HG03025 (cell line): ENCODE measurements at regions not wholly inside any gene's neighbourhood (a gene's known extent, or its start where the extent isn't known, plus 50 kb on each side); places are given as distances from the start of the nearest gene placed in this dataset.

Source experiments
- ATAC-seq: cut with Tn5 transposase; IDR thresholded peaks from one replicate; pipeline ENCODE4 v1.9.1; 2021; ENCODE audit warnings: mild to moderate bottlenecking, moderate library complexity; ENCODE audit not compliant: unreplicated experiment, low FRiP score

- no peak for ATAC-seq
These were observed 817.8 kb downstream of the TUSC7 start for GRCh38 chr3:117527346-117527745.

DNA sequence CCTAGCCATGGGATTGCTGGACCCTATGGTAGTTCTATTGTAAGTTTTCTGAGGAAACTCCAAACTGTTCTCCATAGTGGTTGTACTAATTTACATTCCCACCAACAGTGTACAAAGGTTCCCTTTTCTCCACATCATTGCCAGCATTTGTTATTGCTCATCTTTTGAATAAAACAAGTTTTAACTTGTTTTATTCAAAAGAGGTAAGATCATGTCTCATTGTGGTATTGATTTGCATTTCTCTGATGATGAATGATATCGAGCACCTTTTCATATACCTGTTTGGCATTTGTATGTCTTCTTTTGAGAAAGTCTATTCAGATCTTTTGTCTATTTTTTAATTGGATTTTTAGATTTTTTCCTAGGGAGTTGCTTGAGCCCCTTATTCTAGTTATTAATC, 819.1 kb downstream of the TUSC7 start:
- no peak for ATAC-seq

- no peak for ATAC-seq
These were observed 821.6 kb downstream of the TUSC7 start for GRCh38 chr3:117531078-117531767.

GRCh38 chr3:117532268-117532667, 822.7 kb downstream of the TUSC7 start:
- ATAC-seq, result no peak

DNA sequence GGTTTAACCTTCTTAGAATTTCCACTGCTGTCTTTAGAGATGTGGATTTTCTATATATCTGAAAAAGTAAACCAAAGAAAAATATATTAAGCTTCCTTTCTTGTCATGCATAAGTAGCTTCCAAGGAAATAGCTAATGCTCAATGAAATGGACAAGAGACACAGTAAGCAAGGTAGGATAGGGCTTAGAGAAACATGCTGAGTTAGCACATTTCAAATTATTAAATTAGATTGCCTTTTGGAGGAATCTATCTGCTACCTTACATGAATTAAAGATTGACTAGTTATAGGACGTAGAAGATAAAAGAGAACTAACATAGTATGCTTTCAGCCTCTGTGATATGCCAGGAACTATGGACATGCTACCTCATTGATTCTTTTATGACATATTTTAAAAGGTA, 824.6 kb downstream of the TUSC7 start:
- no peak for ATAC-seq

- ATAC-seq, result no peak
These were observed 826.4 kb downstream of the TUSC7 start for GRCh38 chr3:117536006-117536405.

DNA sequence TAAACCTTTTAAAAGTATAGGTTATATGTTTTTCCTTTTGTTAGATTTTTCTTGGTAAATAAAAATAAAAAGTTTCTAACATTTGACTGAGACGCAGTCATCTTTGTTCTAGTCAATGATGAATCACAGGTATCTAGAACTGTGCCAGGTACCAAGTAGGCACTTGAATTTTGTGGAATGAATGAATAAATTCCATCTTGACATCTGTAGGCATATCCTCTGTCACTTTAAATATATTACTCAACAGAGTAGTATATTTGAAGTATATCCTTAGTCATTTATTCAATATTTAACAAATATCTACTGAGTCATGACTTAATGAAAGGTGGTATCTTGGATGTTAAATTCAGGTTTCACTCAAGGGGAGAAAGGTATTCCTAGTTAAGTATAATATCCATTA, 828.4 kb downstream of the TUSC7 start:
- no peak for ATAC-seq

GRCh38 chr3:117539729-117540128, 830.1 kb downstream of the TUSC7 start:
- ATAC-seq, result no peak

GRCh38 chr3:117540597-117540996, 831.0 kb downstream of the TUSC7 start:
- ATAC-seq, result no peak

DNA sequence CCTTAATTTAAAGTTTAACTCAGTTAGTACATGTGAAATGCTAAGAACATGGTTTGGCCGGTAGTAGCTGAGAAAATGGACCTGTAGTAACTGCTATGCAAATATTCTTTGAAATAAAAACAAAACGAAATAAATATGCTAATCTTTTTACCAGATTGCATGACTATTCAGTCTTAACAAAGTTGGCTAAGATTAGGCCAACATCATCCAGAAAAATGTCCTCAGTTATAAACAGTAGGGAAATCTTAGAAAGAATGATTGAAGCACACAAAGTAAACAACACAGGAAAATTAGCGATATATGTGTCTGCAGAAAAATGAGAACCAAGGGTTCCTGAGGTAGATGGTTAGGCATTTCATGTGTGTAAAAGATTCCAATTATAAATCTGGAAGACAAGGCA, 832.1 kb downstream of the TUSC7 start:
- no peak for ATAC-seq

DNA sequence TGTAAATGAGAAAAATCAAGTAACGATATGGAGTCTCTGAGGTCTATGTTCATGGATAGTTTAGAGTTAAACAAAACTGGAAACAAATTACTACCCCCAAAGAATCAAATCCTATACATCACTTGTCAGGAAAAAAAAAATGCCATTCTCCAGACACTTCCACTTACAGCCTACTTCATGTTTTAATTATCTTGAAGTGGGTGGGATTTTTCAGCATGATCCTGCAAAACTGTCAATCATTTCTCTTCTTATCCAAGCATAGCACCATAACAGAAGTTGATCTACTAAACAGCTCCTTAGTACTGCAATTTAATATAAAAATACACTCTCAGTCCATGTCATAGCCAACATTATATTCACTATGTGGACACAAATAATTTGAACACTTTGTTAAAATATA, 833.9 kb downstream of the TUSC7 start:
- no peak for ATAC-seq

GRCh38 chr3:117545484-117545883, 835.9 kb downstream of the TUSC7 start:
- ATAC-seq, result no peak

DNA sequence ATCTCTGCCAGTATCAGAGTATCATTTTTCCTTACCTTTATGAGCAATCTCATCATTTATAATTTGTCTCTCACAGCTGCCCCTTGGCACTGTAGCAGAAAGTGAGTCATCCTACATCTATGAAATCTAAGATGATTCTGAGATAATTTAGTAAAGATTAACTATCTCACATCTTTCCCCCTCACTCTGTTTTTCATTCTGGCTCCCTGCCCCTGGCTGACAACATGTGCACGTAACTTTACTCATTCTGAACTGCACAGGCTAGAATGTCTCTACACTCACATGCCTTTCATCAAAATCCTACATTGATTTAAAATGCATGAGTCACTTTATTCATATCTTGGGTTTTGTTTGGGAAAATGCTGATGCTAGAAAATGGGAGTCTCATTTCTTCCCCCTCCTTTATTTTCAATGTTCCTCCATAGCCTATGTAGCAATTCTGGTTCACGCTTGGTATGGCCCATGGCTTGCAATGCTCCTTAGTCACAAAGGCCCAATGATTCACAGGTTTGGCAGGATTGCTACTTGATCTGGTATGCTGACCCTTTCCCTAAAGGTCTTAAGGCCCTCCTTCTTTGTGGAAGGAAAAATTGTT, 838.5 kb downstream of the TUSC7 start:
- ATAC-seq, result no peak

DNA sequence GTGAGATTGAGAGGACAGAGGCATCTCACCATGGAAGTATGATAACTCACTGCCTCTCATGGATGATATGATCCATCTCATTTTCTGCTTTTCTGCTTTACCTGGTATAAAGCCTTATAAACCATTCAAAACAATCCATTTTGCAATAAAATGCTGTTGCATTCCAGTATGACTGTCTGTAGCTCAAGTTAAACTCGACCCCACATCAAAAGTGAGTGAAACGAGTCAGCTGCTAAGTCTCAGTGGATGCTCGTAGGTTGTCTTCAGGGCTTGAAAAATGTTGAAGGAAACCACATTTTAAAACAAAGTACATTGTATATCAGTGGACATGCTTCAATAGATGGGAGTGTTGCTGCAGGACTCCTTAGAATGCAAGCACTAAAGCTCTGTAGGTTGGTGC, 839.0 kb downstream of the TUSC7 start:
- no peak for ATAC-seq

DNA sequence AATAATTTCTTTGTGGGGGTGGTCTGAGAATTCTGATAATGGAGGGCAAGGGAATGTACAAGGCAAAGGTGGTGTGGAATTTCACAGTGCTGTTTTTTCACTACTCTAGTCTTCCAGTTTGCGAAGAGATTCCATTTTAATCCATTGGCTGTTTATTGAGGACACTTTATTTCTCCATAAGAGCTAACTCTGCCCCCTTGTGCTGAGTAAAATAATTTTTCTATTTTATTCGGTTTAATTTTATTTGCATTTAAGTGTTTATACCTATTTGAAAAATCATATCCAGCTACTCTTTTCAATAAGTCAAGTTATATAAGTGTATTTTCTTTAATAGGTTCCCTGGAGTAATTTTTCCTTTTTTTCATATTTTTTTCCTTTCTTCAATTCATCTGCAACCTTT, 840.1 kb downstream of the TUSC7 start:
- no peak for ATAC-seq

DNA sequence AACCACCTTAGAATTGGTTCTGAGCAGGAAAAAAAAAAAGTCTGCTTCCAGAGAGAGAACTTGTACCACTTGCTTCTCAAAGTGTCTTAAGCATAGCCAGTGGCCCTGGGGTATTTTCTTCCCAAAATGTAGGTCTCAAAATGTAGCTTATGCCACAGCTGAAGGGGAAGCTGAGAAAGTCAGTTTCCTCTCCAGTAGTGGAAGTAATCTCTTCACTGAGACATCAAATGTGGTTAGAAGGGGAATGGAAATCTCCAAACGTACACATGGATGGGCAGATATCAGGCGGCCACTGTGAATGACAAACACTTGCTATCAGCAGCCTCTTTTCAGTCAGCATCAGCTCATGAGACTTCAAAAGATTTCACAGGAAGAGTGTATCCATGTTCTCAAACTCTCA, 841.2 kb downstream of the TUSC7 start:
- no peak for ATAC-seq

DNA sequence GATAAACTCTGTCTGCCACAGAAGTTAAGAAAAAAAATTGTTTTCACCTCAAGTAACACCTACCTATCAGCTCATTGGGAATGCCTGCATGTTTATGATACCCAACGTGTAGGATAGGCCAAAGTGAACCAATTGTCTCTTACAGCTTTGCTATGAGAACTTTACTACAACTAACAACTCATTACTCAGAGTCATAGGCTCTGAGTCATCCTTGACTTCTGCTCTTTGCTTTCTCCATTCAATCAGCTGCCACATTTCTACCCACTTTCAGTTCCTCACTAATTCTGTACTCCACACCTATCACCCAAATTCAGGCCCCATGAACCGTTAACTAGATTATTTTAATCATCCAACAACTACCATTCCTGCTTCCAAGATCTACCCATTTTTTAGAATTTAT, 843.9 kb downstream of the TUSC7 start:
- peak; percentile 80 for ATAC-seq

DNA sequence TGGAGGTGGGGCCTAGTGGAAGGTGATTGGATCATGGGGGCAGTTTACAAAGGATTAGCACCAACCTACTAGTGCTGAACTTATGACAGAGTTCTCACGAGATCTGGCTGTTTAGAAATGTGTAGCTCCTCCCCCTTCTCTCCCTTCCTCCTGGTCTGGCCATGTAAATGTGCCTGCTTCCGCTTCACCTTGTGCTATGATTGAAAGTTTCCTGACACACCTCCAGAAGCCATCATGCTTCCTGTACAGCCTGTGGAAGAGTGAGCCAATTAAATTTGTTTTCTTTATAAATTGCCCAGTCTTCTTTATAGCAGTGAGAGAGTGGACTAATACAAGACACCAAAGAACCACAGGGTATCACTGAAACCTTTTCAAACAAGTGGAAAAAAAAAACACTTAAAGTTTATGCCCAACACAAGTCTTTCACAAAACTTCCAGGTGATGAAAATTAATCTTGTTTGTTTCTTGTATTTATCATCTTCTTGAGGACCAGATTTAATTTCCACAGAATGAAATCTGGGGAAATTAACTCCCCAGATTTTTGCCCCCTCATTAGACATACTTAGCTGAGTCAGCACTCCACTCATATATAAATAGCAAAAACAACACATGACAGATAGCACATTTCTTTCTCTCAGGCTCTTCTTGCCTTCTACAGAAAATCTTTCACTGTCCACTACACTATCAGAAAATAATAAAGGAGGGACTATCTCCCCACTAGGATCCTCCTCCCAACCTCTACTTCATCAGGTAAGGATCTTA, 847.2 kb downstream of the TUSC7 start:
- ATAC-seq, result no peak

GRCh38 chr3:117557464-117558090, 848.0 kb downstream of the TUSC7 start:
- ATAC-seq, result no peak

DNA sequence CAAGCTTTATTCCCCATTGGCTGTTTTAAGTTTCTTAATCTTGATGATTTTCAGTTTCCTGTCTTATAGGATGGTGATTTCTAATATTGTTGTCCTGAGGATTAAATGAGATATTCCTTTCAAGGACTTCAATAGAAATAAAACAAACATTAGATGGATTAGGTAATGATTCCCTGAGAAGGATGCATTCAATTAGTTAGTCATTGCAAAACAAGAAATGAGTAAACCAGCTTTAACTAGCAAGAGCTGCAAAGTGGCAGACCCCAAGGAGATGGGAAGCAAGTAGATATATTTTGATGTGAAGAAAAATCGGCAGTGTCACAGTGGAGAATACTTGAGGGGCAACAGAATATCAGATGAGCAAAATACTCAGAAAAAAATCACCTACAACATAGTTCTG, 849.1 kb downstream of the TUSC7 start:
- ATAC-seq, result no peak

DNA sequence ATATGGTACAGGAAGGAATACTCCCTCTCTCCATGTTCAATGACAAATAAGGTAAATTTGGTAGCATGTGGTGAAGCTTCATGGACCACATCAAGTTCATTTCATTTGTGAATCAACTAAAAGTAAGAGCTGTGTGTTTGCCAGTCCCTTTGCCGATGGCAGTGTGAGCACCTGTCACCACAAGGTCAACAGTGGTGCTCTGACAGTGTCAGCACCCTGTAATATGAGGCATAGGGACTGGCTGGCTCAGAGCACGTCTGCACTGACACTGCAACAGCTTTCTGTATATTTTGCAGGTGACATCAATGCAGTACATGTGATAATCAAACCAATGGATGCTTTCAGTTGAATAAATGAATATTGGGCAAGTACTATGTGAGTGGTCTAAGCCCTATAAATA, 852.4 kb downstream of the TUSC7 start:
- no peak for ATAC-seq
